Stomach (tissue), 8 donors: ENCODE measurements at regions not wholly inside any gene's neighbourhood (a gene's known extent, or its start where the extent isn't known, plus 50 kb on each side); places are given as distances from the start of the nearest gene placed in this dataset.
A peak's percentile ranks its signal among the peaks of the same experiment; 100 is the strongest.

Experiments used
- DNase-seq, 2 donors: peaks; one replicate each; pipeline versions ENCODE4 v3.0.0 to v3.0.0-alpha.2; 2013 to 2019
- H3K27ac ChIP-seq, 5 donors: fragments of 200-600 bp in 4 of 5; sonication (generic) in 4 of 5; one replicate each; pipeline ENCODE4 v1.5.1; 2013 to 2019; ENCODE audit warnings: mild to moderate bottlenecking in 1 of 5, moderate library complexity in 1 of 5
- H3K27me3 ChIP-seq, 3 donors: fragments of 200-600 bp; sonication (generic); one replicate each; pipeline ENCODE4 v1.5.1; 2017 to 2019; ENCODE audit warnings: mixed run types in 1 of 3
- H3K36me3 ChIP-seq, 4 donors: fragments of 200-600 bp; sonication (generic); 1 replicate in 3 of 4; 2 replicates in 1 of 4; pipeline ENCODE4 v1.5.1; 2016 to 2019
- H3K4me1 ChIP-seq, 4 donors: fragments of 200-600 bp; sonication (generic); one replicate each; pipeline ENCODE4 v1.5.1; 2016 to 2019
- H3K4me3 ChIP-seq, 4 donors: fragments of 200-600 bp; sonication (generic) in 3 of 4; one replicate each; pipeline ENCODE4 v1.5.1; 2016 to 2019; ENCODE audit warnings: mild to moderate bottlenecking in 1 of 4
- H3K9me3 ChIP-seq, 4 donors: fragments of 200-600 bp; sonication (generic); one replicate each; pipeline ENCODE4 v1.5.1; 2016 to 2019
- EP300 ChIP-seq: sonication (generic); formaldehyde crosslinking; IDR thresholded peaks from one replicate; pipeline ENCODE4 v1.6.1; 2017; ENCODE audit warnings: antibody characterized with exemption
- POLR2A ChIP-seq, 4 donors: fragments of 450-650 bp; IDR thresholded peaks; one replicate each; pipeline ENCODE4 v1.6.1; 2016; ENCODE audit warnings: antibody characterized with exemption in 4 of 4, control low read depth in 2 of 4, mild to moderate bottlenecking in 1 of 4, moderate library complexity in 1 of 4
- POLR2AphosphoS5 ChIP-seq, 3 donors: sonication (generic); formaldehyde crosslinking; IDR thresholded peaks; one replicate each; pipeline ENCODE4 v1.6.1; 2016; ENCODE audit warnings: antibody characterized with exemption in 3 of 3
- WGBS, 5 donors: extraction: QIAGEN DNeasy Blood & Tissue Kit in 3 of 5; methylation state at CpG; one replicate each; pipeline versions ENCODE4 v1.1.5 to v1.1.7; 2013 to 2018; 5-methylcytosine and 5-hydroxymethylcytosine counted together
- intact Hi-C: fragments of 100-400 bp; cut with DNase I; formaldehyde crosslinking; loops from one replicate; pipeline ENCODE4 v1.15.1; 2023; ENCODE audit warnings: low total_unique reads
- TF ChIP-seq, protein P1 (sequence below), 7 experiments: fragments of 450-650 bp in 4 of 7; fragments of 200-600 bp in 3 of 7; sonication (generic) in 3 of 7; IDR thresholded peaks; one replicate each; pipeline ENCODE4 v1.5.1; 2016 to 2019; ENCODE audit warnings: antibody characterized with exemption in 7 of 7, control low read depth in 2 of 7, mild to moderate bottlenecking in 1 of 7
- donor health status: healthy with polysubstance abuse.
- donor health status: Bipolar disorder and iron deficiency.
- donor health status: healthy.

DNA sequence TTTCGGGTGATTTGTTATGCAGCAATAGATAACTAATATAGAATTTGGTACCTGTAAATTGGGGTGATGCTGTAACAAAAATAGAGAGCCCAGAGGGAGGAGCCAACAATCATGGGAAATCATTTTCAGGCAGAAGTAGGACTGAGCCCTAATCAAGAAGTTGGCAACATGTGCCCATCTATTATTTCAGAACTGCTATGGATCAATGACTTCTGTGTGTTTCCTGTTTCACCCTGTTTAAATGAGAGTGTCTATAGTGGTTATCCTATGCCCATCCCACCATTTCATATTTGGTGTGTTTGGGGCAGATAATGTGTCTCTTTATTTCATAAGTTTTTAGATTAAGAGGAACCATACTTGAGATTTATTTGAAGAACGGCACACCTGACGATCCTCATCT lies 330.8 kb upstream of the CITED2 start:
- 95 to 100% (median 97%) methylated on average over 3 of the region's 3 CpGs for WGBS, 5 donors
- TF ChIP-seq, protein P1, sequence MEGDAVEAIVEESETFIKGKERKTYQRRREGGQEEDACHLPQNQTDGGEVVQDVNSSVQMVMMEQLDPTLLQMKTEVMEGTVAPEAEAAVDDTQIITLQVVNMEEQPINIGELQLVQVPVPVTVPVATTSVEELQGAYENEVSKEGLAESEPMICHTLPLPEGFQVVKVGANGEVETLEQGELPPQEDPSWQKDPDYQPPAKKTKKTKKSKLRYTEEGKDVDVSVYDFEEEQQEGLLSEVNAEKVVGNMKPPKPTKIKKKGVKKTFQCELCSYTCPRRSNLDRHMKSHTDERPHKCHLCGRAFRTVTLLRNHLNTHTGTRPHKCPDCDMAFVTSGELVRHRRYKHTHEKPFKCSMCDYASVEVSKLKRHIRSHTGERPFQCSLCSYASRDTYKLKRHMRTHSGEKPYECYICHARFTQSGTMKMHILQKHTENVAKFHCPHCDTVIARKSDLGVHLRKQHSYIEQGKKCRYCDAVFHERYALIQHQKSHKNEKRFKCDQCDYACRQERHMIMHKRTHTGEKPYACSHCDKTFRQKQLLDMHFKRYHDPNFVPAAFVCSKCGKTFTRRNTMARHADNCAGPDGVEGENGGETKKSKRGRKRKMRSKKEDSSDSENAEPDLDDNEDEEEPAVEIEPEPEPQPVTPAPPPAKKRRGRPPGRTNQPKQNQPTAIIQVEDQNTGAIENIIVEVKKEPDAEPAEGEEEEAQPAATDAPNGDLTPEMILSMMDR (IDR thresholded peaks at IDR 0.05) = no peak
- TF ChIP-seq POLR2AphosphoS5 (IDR thresholded peaks at IDR 0.05) (no peak), EP300 (no peak), POLR2A (IDR thresholded peaks at IDR 0.05) (no peak)
- no peaks in the 10 kb centered on the region for H3K36me3 ChIP-seq
- DNase-seq = no peak
- peaks cover 0 to 19% (median 11%) of the 10 kb centered on the region in 4 donors for H3K4me1 ChIP-seq
- no peak overlapping the region for H3K4me3 ChIP-seq
- no peaks in the 10 kb centered on the region for H3K27me3 ChIP-seq
- no peaks in the 10 kb centered on the region for H3K9me3 ChIP-seq
- no peak overlapping the region for H3K27ac ChIP-seq
- intact Hi-C loops = no loop called here

DNA sequence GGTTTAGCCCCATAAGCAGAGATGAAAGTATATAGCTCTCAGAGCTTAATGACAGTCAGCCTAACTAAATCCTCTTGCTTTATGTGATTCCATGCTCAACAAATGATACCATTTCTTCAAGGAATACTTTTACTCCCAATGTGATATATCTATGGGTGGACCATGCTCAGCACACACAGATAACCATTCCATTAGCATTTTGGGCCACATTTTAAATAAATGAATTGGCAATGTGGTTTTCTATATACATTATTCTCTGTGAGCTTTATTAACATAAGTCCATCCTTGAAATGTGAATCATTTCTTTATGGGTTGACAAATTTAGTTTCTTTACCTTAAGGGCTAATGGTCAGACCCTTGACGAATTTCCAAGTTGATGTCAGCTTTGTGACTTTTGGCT lies 329.3 kb upstream of the CITED2 start:
- intact Hi-C loops = no loop called here
- 86 to 100% (median 93%) methylated on average over 1 of the region's 1 CpG for WGBS, 5 donors
- Histone ChIP-seq H3K9me3 (no peaks in the 10 kb centered on the region), H3K4me1 (peaks cover 0 to 10% (median 4%) of the 10 kb centered on the region in 4 donors), H3K27ac (no peak overlapping the region), H3K27me3 (no peaks in the 10 kb centered on the region), H3K36me3 (no peaks in the 10 kb centered on the region), H3K4me3 (no peak overlapping the region)
- DNase-seq = no peak
- TF ChIP-seq POLR2AphosphoS5 (IDR thresholded peaks at IDR 0.05) (no peak), POLR2A (IDR thresholded peaks at IDR 0.05) (no peak)

DNA sequence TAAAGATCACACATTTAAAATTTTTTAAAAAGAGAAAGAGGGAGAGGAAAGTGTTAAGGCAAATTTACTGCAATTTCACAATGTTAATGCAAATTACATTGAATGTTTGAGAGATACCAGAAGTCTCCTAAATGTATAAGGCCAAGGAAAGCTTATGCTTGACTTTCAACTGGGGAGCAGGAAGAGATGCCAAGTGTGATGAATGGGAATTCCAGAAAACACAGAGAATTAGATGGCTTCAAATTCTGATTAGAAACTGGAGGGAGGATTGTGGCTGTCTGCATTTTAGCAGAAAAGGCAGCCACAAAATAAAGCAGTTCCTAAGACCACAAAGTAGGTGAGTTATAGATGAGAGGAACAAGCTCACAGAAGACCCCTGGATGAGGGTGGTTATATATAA lies 328.3 kb upstream of the CITED2 start:
- DNase-seq = peak in 1 of 2 donors; percentile 29

DNA sequence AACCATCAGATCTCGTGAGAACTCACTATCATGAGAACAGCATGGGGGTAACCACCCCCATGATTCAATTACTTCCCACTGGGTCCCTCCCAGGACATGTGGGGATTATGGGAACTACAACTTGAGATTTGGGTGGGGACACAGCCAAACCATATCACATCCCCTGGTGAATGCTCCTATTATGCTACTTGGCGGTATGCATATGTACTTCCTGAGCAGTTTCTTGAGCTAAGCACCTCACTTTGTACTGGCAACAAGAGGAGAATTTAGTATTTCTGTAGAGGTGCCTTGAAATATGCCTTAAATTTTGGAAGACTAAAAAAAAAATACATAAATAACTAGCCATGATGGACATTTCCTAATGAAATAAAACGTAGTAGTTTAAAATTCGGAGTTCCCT lies 327.2 kb upstream of the CITED2 start:
- no peaks in the 10 kb centered on the region for H3K36me3 ChIP-seq
- TF ChIP-seq, protein P1 (IDR thresholded peaks at IDR 0.05) = no peak
- TF ChIP-seq EP300 = no peak
- no peak for TF ChIP-seq POLR2AphosphoS5 (IDR thresholded peaks at IDR 0.05)
- TF ChIP-seq POLR2A (IDR thresholded peaks at IDR 0.05) = no peak
- intact Hi-C loops = no loop called here
- 93 to 97% (median 95%) methylated on average over 4 of the region's 4 CpGs for WGBS, 5 donors
- H3K27ac ChIP-seq = no peak overlapping the region
- H3K4me1 ChIP-seq = no peaks in the 10 kb centered on the region
- no peaks in the 10 kb centered on the region for H3K27me3 ChIP-seq
- no peak for DNase-seq
- H3K4me3 ChIP-seq = no peak overlapping the region
- H3K9me3 ChIP-seq = no peaks in the 10 kb centered on the region

More for the DNA sequence above, 328.3 kb upstream of the CITED2 start:
- TF ChIP-seq POLR2AphosphoS5 (IDR thresholded peaks at IDR 0.05) (no peak), POLR2A (IDR thresholded peaks at IDR 0.05) (no peak), EP300 (no peak)
- TF ChIP-seq, protein P1 (IDR thresholded peaks at IDR 0.05) = no peak
- H3K4me1 ChIP-seq = no peaks in the 10 kb centered on the region
- H3K27me3 ChIP-seq = no peaks in the 10 kb centered on the region
- no peaks in the 10 kb centered on the region for H3K36me3 ChIP-seq
- H3K4me3 ChIP-seq = no peak overlapping the region
- H3K9me3 ChIP-seq = no peaks in the 10 kb centered on the region
- intact Hi-C loops = no loop called here
- H3K27ac ChIP-seq = no peak overlapping the region

DNA sequence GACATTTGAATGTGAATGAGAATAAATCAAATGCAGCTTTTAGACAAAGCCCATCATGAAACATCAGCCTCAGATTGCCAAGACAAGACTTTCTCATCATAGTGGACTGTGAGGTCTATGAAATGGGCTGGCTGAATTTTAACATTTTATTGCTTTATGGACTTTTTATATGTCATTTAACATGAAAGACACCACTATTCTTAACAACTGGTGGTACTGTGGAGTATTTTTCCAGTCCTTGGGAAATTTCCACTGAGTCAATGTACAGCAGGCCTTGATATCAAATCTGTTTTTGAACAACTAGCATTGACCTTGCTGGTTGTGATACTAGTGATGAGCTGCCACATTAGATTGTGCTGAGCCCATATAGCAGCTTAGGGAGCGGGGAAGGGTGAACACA lies 326.6 kb upstream of the CITED2 start:
- H3K9me3 ChIP-seq = no peaks in the 10 kb centered on the region
- intact Hi-C loops = no loop called here
- no peak for DNase-seq
- H3K36me3 ChIP-seq = no peaks in the 10 kb centered on the region
- no peak overlapping the region for H3K4me3 ChIP-seq
- H3K27me3 ChIP-seq = no peaks in the 10 kb centered on the region
- 83 to 98% (median 89%) methylated on average over 1 of the region's 1 CpG for WGBS, 5 donors
- H3K4me1 ChIP-seq = no peaks in the 10 kb centered on the region
- no peak overlapping the region for H3K27ac ChIP-seq
- TF ChIP-seq, protein P1 (IDR thresholded peaks at IDR 0.05) = no peak
- TF ChIP-seq POLR2AphosphoS5 (IDR thresholded peaks at IDR 0.05) (no peak), EP300 (no peak), POLR2A (IDR thresholded peaks at IDR 0.05) (no peak)
